ENCODE measurements at regions not wholly inside any gene's neighbourhood (a gene's known extent, or its start where the extent isn't known, plus 50 kb on each side); places are given as distances from the start of the nearest gene placed in this dataset.

DNA sequence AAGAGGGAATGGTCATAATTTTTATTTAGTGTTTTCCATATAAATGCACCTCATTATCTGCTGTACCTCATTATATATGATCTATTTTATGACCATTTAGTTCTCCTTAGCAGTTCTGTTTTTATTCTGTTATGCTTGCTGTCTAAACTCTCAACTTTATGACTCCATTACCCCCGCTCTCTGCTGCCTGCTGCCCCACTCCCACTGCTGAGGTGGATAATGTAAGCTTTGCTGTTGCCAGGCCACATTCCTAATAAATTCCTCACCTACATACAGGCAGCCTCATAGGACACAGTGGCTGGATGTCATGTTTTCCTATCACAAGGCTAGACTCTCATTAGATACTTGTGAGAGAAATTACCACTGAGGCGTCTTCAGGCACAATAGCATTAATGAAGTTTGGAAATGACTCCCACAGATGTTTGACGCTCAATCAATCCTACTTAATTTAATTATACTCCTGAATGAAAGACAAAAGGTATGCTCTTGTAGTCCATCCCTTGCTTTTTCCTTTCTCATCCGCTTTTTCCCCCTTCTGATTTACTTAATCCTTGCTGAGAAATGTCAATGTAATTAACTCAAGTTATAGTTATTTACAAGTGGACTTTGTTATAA is 497.5 kb upstream of the IGFBP7 start:
- TF ChIP-seq ZFX (CRISPR knock-in tag; IDR thresholded peaks at IDR 0.05; ENCODE audit: low read depth) (no peak), ZKSCAN1 (IDR thresholded peaks at IDR 0.05; ENCODE audit: low read length) (no peak)

Data from HepG2 (cell line).